ENCODE measurements at regions not wholly inside any gene's neighbourhood (a gene's known extent, or its start where the extent isn't known, plus 50 kb on each side); places are given as distances from the start of the nearest gene placed in this dataset.
"Not testable (repeated sequence)": the region's sequence is repeated elsewhere in the genome, so short reads cannot be mapped to it uniquely, and the experiment has no call there.

DNA sequence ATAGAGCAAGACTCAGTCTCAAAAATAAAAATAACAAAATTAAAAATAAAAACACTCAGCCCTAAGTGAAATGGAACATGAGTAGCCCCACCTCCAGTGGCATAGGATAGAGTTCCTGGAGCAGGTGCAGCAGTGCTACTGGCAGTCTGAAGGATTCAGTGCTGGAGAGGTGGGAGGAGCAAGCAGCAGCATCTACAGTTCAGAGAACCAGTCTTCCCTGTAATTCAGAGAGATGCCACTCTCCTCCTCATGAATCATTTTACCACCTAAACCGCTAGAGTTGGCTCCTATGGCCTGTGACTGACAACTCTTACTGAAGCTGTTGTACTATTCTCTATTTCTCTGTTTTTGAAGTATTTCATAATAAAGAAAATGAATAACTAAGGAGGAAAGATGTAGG lies 56.0 kb upstream of the SMURF2 start:
- Histone ChIP-seq H3K9ac (ENCODE audit: low read depth, low read length) (no peak overlapping the region), H3K36me3 (ENCODE audit: control insufficient read depth, insufficient read depth, low read length) (no peaks in the 10 kb centered on the region), H3K4me3 (ENCODE audit: low read depth, low read length) (no peak overlapping the region), H3K9me3 (ENCODE audit: control insufficient read depth, insufficient read depth, low read length) (no peaks in the 10 kb centered on the region), H3K4me1 (ENCODE audit: control insufficient read depth, insufficient read depth, low read length) (no peaks in the 10 kb centered on the region), H3K27ac (ENCODE audit: low read depth, low read length) (no peak overlapping the region), H3K27me3 (ENCODE audit: control insufficient read depth, insufficient read depth, low read length) (no peaks in the 10 kb centered on the region)

DNA sequence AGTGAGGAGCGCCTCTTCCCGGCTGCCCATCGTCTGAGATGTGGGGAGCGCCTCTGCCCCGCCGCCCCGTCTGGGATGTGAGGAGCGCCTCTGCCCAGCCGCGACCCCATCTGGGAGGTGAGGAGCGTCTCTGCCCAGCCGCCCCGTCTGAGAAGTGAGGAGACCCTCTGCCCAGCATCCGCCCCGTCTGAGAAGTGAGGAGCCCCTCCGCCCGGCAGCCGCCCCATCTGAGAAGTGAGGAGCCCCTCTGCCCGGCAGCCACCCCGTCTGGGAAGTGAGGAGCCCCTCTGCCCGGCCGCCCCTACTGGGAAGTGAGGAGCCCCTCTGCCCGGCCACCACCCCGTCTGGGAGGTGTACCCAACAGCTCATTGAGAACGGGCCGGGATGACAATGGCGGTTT lies 54.4 kb upstream of the SMURF2 start:
- H3K27me3 ChIP-seq (ENCODE audit: control insufficient read depth, insufficient read depth, low read length); H3K36me3 ChIP-seq (ENCODE audit: control insufficient read depth, insufficient read depth, low read length); H3K4me1 ChIP-seq (ENCODE audit: control insufficient read depth, insufficient read depth, low read length); H3K9me3 ChIP-seq (ENCODE audit: control insufficient read depth, insufficient read depth, low read length); H3K9ac ChIP-seq (ENCODE audit: low read depth, low read length); H3K4me3 ChIP-seq (ENCODE audit: low read depth, low read length); H3K27ac ChIP-seq (ENCODE audit: low read depth, low read length): not testable (repeated sequence)

DNA sequence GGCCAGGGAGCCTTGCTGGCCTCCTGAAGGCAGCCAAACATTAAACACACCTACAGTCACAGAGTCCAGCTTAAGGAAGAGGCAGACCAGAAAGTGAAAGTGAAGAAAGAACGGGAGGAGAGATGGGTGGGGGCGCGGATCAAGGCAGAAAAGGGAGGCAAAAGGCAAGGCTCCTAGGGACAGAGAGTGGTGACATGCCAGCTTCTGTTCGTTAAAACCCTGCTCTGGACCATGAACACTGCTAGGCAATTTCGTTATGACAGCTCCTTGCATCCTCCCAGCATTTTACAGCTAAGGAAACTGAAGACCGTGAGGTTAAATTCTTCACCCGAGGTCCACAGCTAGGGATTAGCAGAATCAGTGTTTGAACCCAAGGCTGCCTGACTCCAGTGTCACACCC lies 51.7 kb upstream of the SMURF2 start:
- H3K27me3 ChIP-seq (ENCODE audit: control insufficient read depth, insufficient read depth, low read length); H3K4me3 ChIP-seq (ENCODE audit: low read depth, low read length); H3K36me3 ChIP-seq (ENCODE audit: control insufficient read depth, insufficient read depth, low read length); H3K27ac ChIP-seq (ENCODE audit: low read depth, low read length); H3K9ac ChIP-seq (ENCODE audit: low read depth, low read length); H3K4me1 ChIP-seq (ENCODE audit: control insufficient read depth, insufficient read depth, low read length); H3K9me3 ChIP-seq (ENCODE audit: control insufficient read depth, insufficient read depth, low read length): not testable (repeated sequence)

DNA sequence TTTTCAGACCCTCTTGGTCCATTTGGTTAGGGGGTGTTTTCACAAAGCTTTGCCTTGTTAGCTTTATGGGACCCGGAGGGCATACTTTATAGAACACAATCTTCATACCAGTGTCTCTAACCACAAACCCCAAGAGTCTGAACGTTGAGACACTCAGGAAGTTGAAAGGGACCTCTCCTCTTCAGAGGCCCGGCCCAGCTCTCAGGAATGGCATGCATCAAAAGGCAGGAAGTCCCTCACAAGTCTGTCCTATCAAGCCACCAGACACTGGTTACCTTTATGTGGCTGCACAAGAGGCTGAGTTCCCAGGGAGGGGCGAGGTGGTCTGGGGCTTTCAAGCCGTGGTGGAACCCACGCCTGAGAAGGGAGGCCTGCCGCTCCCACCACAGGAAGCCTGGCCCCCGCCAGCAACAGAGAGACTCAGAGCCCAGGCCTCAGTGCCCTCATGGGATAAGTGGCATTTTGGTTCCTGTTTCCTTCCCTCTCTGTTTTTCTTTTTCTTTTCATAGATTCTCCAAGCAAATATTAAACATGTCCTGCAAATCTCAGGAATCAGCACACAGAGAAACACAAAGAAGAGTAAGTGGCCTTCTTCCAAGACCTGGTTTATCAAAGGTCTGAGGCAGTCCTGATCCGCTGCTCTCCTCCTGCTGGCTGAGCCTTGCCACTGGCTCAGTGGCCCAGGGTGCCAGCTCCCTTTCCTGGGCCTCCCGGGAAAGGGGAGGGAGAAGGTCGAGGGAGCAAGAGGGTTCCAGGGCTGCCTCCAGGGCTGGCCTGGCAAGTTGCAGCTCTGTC lies 50.6 kb upstream of the SMURF2 start:
- not testable (repeated sequence) for H3K9me3 ChIP-seq (ENCODE audit: control insufficient read depth, insufficient read depth, low read length); H3K27ac ChIP-seq (ENCODE audit: low read depth, low read length); H3K4me1 ChIP-seq (ENCODE audit: control insufficient read depth, insufficient read depth, low read length); H3K27me3 ChIP-seq (ENCODE audit: control insufficient read depth, insufficient read depth, low read length); H3K36me3 ChIP-seq (ENCODE audit: control insufficient read depth, insufficient read depth, low read length); H3K4me3 ChIP-seq (ENCODE audit: low read depth, low read length); H3K9ac ChIP-seq (ENCODE audit: low read depth, low read length)
